Peyer's patch (tissue), 4 donors: ENCODE measurements at regions not wholly inside any gene's neighbourhood (a gene's known extent, or its start where the extent isn't known, plus 50 kb on each side); places are given as distances from the start of the nearest gene placed in this dataset.
A peak's percentile ranks its signal among the peaks of the same experiment; 100 is the strongest.

ENCODE experiments used
- DNase-seq, 3 donors: peaks; one replicate each; pipeline ENCODE4 v3.0.0-alpha.2; 2017 to 2019
- H3K27ac ChIP-seq, 4 donors: fragments of 200-600 bp; sonication (generic); one replicate each; pipeline ENCODE4 v1.5.1; 2016 to 2019
- H3K27me3 ChIP-seq, 2 donors: fragments of 200-600 bp; sonication (generic); one replicate each; pipeline ENCODE4 v1.5.1; 2019
- H3K36me3 ChIP-seq, 3 donors: fragments of 200-600 bp; sonication (generic); one replicate each; pipeline ENCODE4 v1.5.1; 2016 to 2019
- H3K4me1 ChIP-seq, 4 donors: fragments of 200-600 bp; sonication (generic); one replicate each; pipeline ENCODE4 v1.5.1; 2016 to 2019
- H3K4me3 ChIP-seq, 4 donors: fragments of 200-600 bp; sonication (generic); 1 replicate in 3 of 4; 2 replicates in 1 of 4; pipeline ENCODE4 v1.5.1; 2016 to 2019; ENCODE audit warnings: mild to moderate bottlenecking in 1 of 4
- H3K9me3 ChIP-seq, 4 donors: fragments of 200-600 bp; sonication (generic); one replicate each; pipeline ENCODE4 v1.5.1; 2016 to 2019; ENCODE audit warnings: mild to moderate bottlenecking in 1 of 4
- CTCF ChIP-seq, 6 experiments: fragments of 450-650 bp in 4 of 6; fragments of 200-600 bp in 2 of 6; sonication (generic) in 1 of 6; IDR thresholded peaks; one replicate each; pipeline ENCODE4 v1.5.1; 2017 to 2019; ENCODE audit warnings: antibody characterized with exemption in 6 of 6, mild to moderate bottlenecking in 3 of 6, moderate library complexity in 1 of 6
- POLR2A ChIP-seq, 2 donors: fragments of 450-650 bp; IDR thresholded peaks; one replicate each; pipeline ENCODE4 v1.5.1; 2017; ENCODE audit warnings: antibody characterized with exemption in 2 of 2, mild to moderate bottlenecking in 2 of 2, moderate library complexity in 2 of 2
- small RNA-seq, 2 donors: library from RNA; depleted of rRNA; stranded (forward); fragments of <200 nt; gene quantifications; one replicate each; pipeline ENCODE3, GENCODE V24; 2016

DNA sequence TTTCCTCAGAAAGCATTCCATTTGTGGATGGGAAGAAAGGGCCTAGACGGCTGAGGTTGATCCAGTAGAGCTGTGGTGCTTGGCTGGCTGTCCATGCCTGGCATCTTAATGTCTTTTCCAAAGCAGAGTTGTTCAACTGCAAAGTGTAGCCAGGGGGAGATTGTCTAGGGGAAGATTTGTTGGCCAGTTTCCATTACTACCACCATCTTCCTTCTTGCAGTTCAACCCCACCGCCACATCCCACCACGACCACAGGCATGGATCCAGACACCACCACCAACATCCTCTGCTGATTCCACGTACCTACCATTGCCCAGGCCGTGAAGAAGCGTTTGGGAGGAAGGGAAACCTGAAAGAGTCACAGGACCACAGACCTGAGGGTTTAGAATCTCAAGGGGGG, 50.7 kb upstream of the HAAO start:
- Histone ChIP-seq H3K27me3 (no peaks in the 10 kb centered on the region), H3K9me3 (no peaks in the 10 kb centered on the region), H3K4me1 (peaks cover 0 to 10% (median 0%) of the 10 kb centered on the region in 4 donors), H3K27ac (no peak overlapping the region), H3K36me3 (no peaks in the 10 kb centered on the region), H3K4me3 (no peak overlapping the region)
- peak in 1 of 3 donors; percentile 28 for DNase-seq
- TF ChIP-seq CTCF (IDR thresholded peaks at IDR 0.05) = no peak
- TF ChIP-seq POLR2A (IDR thresholded peaks at IDR 0.05) = no peak

- peak in 1 of 3 donors; percentile 32 for DNase-seq
- TF ChIP-seq POLR2A (IDR thresholded peaks at IDR 0.05) (no peak), CTCF (IDR thresholded peaks at IDR 0.05) (no peak)
- Histone ChIP-seq H3K9me3 (no peaks in the 10 kb centered on the region), H3K36me3 (no peaks in the 10 kb centered on the region), H3K4me1 (peaks cover 0 to 10% (median 0%) of the 10 kb centered on the region in 4 donors), H3K27ac (no peak overlapping the region), H3K4me3 (no peak overlapping the region), H3K27me3 (no peaks in the 10 kb centered on the region)
Measured at GRCh38 chr2:42842466-42842865, 50.1 kb upstream of the HAAO start.

Small RNAs in the stretch of these regions (small RNA-seq; reads per million reads assigned to genes)
- gene RNU6-242P = 0 reads per million in 2 donors
